Pulmonary artery endothelial cell (primary cell): ENCODE measurements at regions not wholly inside any gene's neighbourhood (a gene's known extent, or its start where the extent isn't known, plus 50 kb on each side); places are given as distances from the start of the nearest gene placed in this dataset.
"Not testable (repeated sequence)": the region's sequence is repeated elsewhere in the genome, so short reads cannot be mapped to it uniquely, and the experiment has no call there.

Experiments used
- DNase-seq: peaks from one replicate; pipeline ENCODE4 v3.0.0-alpha.2; 2011; ENCODE audit warnings: low read depth, low spot score

GRCh38 chr9:80787636-80788035 lies 901.7 kb downstream of the TLE1 start:
- DNase-seq = no peak

- DNase-seq = no peak
These were observed 904.7 kb downstream of the TLE1 start for GRCh38 chr9:80784647-80785046.

- DNase-seq = no peak
These were observed 913.4 kb downstream of the TLE1 start for GRCh38 chr9:80775971-80776370.

GRCh38 chr9:80775530-80775929 lies 913.8 kb downstream of the TLE1 start:
- DNase-seq = no peak

- no peak for DNase-seq
These were observed 917.6 kb downstream of the TLE1 start for GRCh38 chr9:80771555-80772347.

- DNase-seq = no peak
These were observed 925.8 kb downstream of the TLE1 start for GRCh38 chr9:80763536-80763935.

- DNase-seq = no peak
These were observed 933.8 kb downstream of the TLE1 start for GRCh38 chr9:80755586-80755985.

GRCh38 chr9:80747056-80747455 lies 942.3 kb downstream of the TLE1 start:
- not testable (repeated sequence) for DNase-seq

GRCh38 chr9:80732506-80732905 lies 956.8 kb downstream of the TLE1 start:
- DNase-seq = no peak

- no peak for DNase-seq
These were observed 968.8 kb downstream of the TLE1 start for GRCh38 chr9:80720579-80720978.

- no peak for DNase-seq
These were observed 982.2 kb downstream of the TLE1 start for GRCh38 chr9:80707120-80707519.

- no peak for DNase-seq
These were observed 988.3 kb downstream of the TLE1 start for GRCh38 chr9:80701061-80701460.

- DNase-seq = no peak
These were observed 989.8 kb downstream of the TLE1 start for GRCh38 chr9:80699511-80699998.

GRCh38 chr9:80698725-80699410 lies 990.5 kb downstream of the TLE1 start:
- no peak for DNase-seq

GRCh38 chr9:80692751-80693150 lies 996.6 kb downstream of the TLE1 start:
- no peak for DNase-seq

GRCh38 chr9:80691229-80691628 lies 998.1 kb downstream of the TLE1 start:
- no peak for DNase-seq

GRCh38 chr9:80690349-80690939 lies 998.9 kb downstream of the TLE1 start:
- no peak for DNase-seq

GRCh38 chr9:80679916-80680315 lies 1009.4 kb downstream of the TLE1 start:
- no peak for DNase-seq

GRCh38 chr9:80678906-80679305 lies 1010.4 kb downstream of the TLE1 start:
- DNase-seq = no peak

GRCh38 chr9:80673496-80673895 lies 1015.9 kb downstream of the TLE1 start:
- DNase-seq = no peak

- no peak for DNase-seq
These were observed 1023.9 kb downstream of the TLE1 start for GRCh38 chr9:80665479-80665878.
